H9 (cell line): ENCODE measurements at regions not wholly inside any gene's neighbourhood (a gene's known extent, or its start where the extent isn't known, plus 50 kb on each side); places are given as distances from the start of the nearest gene placed in this dataset.

ENCODE experiments used
- DNase-seq: peaks from one replicate; pipeline ENCODE4 v3.0.0-alpha.2; 2017
- H2AFZ ChIP-seq: one replicate; pipeline ENCODE4 v1.6.1; 2013; ENCODE audit warnings: mild to moderate bottlenecking, low read length, control low read depth, moderate library complexity
- H2AK5ac ChIP-seq: 2 replicates; pipeline ENCODE4 v1.6.1; 2013; ENCODE audit warnings: low read length, control low read depth, mixed read lengths; ENCODE audit not compliant: insufficient read length
- H2BK120ac ChIP-seq: one replicate; pipeline ENCODE4 v1.6.1; 2013; ENCODE audit warnings: low read depth, mild to moderate bottlenecking, low read length, control low read depth, inconsistent platforms; ENCODE audit not compliant: poor library complexity, severe bottlenecking
- H2BK12ac ChIP-seq: 2 replicates; pipeline ENCODE4 v1.6.1; 2013; ENCODE audit warnings: low read length, control low read depth, mixed read lengths, low read depth; ENCODE audit not compliant: insufficient read length
- H2BK15ac ChIP-seq: 2 replicates; pipeline ENCODE4 v1.6.1; 2013; ENCODE audit warnings: low read depth, low read length, control low read depth
- H2BK20ac ChIP-seq: one replicate; pipeline ENCODE4 v1.6.1; 2013; ENCODE audit warnings: low read depth, mild to moderate bottlenecking, low read length, control low read depth, inconsistent platforms; ENCODE audit not compliant: poor library complexity, severe bottlenecking
- H2BK5ac ChIP-seq: 2 replicates; pipeline ENCODE4 v1.6.1; 2013; ENCODE audit warnings: low read length, control low read depth, mixed read lengths; ENCODE audit not compliant: insufficient read length
- H3K14ac ChIP-seq: 2 replicates; pipeline ENCODE4 v1.6.1; 2013; ENCODE audit warnings: low read length, control low read depth; ENCODE audit not compliant: insufficient read depth
- H3K18ac ChIP-seq: 2 replicates; pipeline ENCODE4 v1.6.1; 2013; ENCODE audit warnings: low read depth, mild to moderate bottlenecking, mixed read lengths, low read length, control low read depth; ENCODE audit not compliant: insufficient read length
- H3K23ac ChIP-seq: 2 replicates; pipeline ENCODE4 v1.6.1; 2013; ENCODE audit warnings: low read length, control low read depth, mixed read lengths, low read depth; ENCODE audit not compliant: insufficient read length
- H3K23me2 ChIP-seq: 2 replicates; pipeline ENCODE4 v1.6.1; 2013; ENCODE audit warnings: low read depth, mild to moderate bottlenecking, mixed read lengths, low read length, control low read depth; ENCODE audit not compliant: insufficient read length, poor library complexity, severe bottlenecking
- H3K27ac ChIP-seq: 2 replicates; pipeline ENCODE4 v1.5.1; 2013; ENCODE audit warnings: low read length, control low read depth, mixed read lengths, low read depth; ENCODE audit not compliant: insufficient read length
- H3K27me3 ChIP-seq: 2 replicates; pipeline ENCODE4 v1.6.1; 2013; ENCODE audit warnings: low read length, control low read depth, inconsistent platforms; ENCODE audit not compliant: insufficient read depth
- H3K4ac ChIP-seq: 2 replicates; pipeline ENCODE4 v1.6.1; 2013; ENCODE audit warnings: low read depth, mild to moderate bottlenecking, control low read depth, inconsistent platforms, low read length, moderate library complexity
- H3K4me1 ChIP-seq: 2 replicates; pipeline ENCODE4 v1.6.1; 2013; ENCODE audit warnings: low read length, control low read depth, inconsistent platforms; ENCODE audit not compliant: insufficient read depth
- H3K4me2 ChIP-seq: 2 replicates; pipeline ENCODE4 v1.6.1; 2013; ENCODE audit warnings: low read length, control low read depth, mixed read lengths; ENCODE audit not compliant: insufficient read length, insufficient read depth
- H3K56ac ChIP-seq: 2 replicates; pipeline ENCODE4 v1.6.1; 2013; ENCODE audit warnings: low read depth, mild to moderate bottlenecking, mixed read lengths, low read length, control low read depth; ENCODE audit not compliant: insufficient read length
- H3K79me1 ChIP-seq: 2 replicates; pipeline ENCODE4 v1.6.1; 2013; ENCODE audit warnings: low read depth, mild to moderate bottlenecking, moderate library complexity, low read length, control low read depth, inconsistent platforms; ENCODE audit not compliant: insufficient read depth, poor library complexity, severe bottlenecking
- H3K79me2 ChIP-seq: 2 replicates; pipeline ENCODE4 v1.6.1; 2013; ENCODE audit warnings: low read length, control low read depth, inconsistent platforms; ENCODE audit not compliant: insufficient read depth
- H3K9ac ChIP-seq: 2 replicates; pipeline ENCODE4 v1.6.1; 2013; ENCODE audit warnings: low read length, control low read depth, mixed read lengths; ENCODE audit not compliant: insufficient read length; ENCODE audit errors: extremely low read depth
- H3K9me3 ChIP-seq: one replicate; pipeline ENCODE4 v1.6.1; 2013; ENCODE audit warnings: low read depth, low read length, inconsistent platforms; ENCODE audit not compliant: control insufficient read depth
- H3T11ph ChIP-seq: one replicate; pipeline ENCODE4 v1.6.1; 2013; ENCODE audit warnings: mild to moderate bottlenecking, low read length, control low read depth, inconsistent platforms
- H4K20me1 ChIP-seq: one replicate; pipeline ENCODE4 v1.6.1; 2013; ENCODE audit not compliant: control insufficient read depth, insufficient read length, insufficient read depth
- H4K5ac ChIP-seq: 2 replicates; pipeline ENCODE4 v1.6.1; 2013; ENCODE audit warnings: low read depth, mild to moderate bottlenecking, mixed read lengths, low read length, control low read depth; ENCODE audit not compliant: insufficient read length
- H4K8ac ChIP-seq: replicated peaks from 2 replicates; pipeline ENCODE4 v1.6.1; 2013; ENCODE audit warnings: low read length, control low read depth, mixed read lengths, low read depth; ENCODE audit not compliant: insufficient read length
- H4K91ac ChIP-seq: 2 replicates; pipeline ENCODE4 v1.6.1; 2013; ENCODE audit warnings: low read depth, mild to moderate bottlenecking, moderate library complexity, mixed read lengths, low read length, control low read depth; ENCODE audit not compliant: insufficient read length
- H3K27ac Mint-ChIP-seq, 3 experiments: 2 replicates in 2 of 3; 3 replicates in 1 of 3; pipeline ENCODE4 v1.8.0; 2020 to 2021; ENCODE audit warnings: mixed read lengths in 3 of 3, mild to moderate bottlenecking in 1 of 3, moderate library complexity in 1 of 3
- H3K27me3 Mint-ChIP-seq: 2 replicates; pipeline ENCODE4 v1.8.0; 2021; ENCODE audit warnings: low read depth, mild to moderate bottlenecking, moderate library complexity, mixed read lengths
- H3K36me3 Mint-ChIP-seq, 3 experiments: 2 replicates in 2 of 3; 3 replicates in 1 of 3; pipeline ENCODE4 v1.8.0; 2020 to 2021; ENCODE audit warnings: low read depth in 3 of 3, mixed read lengths in 3 of 3; ENCODE audit not compliant: insufficient read depth in 1 of 3
- H3K4me1 Mint-ChIP-seq, 2 experiments: 2 replicates each; pipeline ENCODE4 v1.8.0; 2020; ENCODE audit warnings: mixed read lengths in 2 of 2
- H3K4me3 Mint-ChIP-seq, 2 experiments: 2 replicates in 1 of 2; 3 replicates in 1 of 2; pipeline ENCODE4 v1.8.0; 2020 to 2021; ENCODE audit warnings: mild to moderate bottlenecking in 2 of 2, mixed read lengths in 2 of 2, moderate library complexity in 1 of 2
- H3K9me3 Mint-ChIP-seq, 2 experiments: 2 replicates in 1 of 2; 3 replicates in 1 of 2; pipeline ENCODE4 v1.8.0; 2020; ENCODE audit warnings: mild to moderate bottlenecking in 2 of 2, mixed read lengths in 2 of 2, moderate library complexity in 1 of 2
- WGBS: extraction: QIAGEN DNeasy Blood & Tissue Kit; methylation state at CpG from one replicate; pipeline ENCODE4 v1.1.7; 2013; ENCODE audit warnings: missing lambda C conversion rate, low lambda C conversion rate, mixed read lengths; ENCODE audit not compliant: insufficient read length; ENCODE audit errors: extremely low coverage; 5-methylcytosine and 5-hydroxymethylcytosine counted together
- TF ChIP-seq, protein P1 (sequence below): fragments of 200-600 bp; sonication (generic); conservative IDR thresholded peaks from 3 replicates; pipeline ENCODE4 v1.8.0; 2021; ENCODE audit warnings: antibody characterized with exemption, mild to moderate bottlenecking

DNA sequence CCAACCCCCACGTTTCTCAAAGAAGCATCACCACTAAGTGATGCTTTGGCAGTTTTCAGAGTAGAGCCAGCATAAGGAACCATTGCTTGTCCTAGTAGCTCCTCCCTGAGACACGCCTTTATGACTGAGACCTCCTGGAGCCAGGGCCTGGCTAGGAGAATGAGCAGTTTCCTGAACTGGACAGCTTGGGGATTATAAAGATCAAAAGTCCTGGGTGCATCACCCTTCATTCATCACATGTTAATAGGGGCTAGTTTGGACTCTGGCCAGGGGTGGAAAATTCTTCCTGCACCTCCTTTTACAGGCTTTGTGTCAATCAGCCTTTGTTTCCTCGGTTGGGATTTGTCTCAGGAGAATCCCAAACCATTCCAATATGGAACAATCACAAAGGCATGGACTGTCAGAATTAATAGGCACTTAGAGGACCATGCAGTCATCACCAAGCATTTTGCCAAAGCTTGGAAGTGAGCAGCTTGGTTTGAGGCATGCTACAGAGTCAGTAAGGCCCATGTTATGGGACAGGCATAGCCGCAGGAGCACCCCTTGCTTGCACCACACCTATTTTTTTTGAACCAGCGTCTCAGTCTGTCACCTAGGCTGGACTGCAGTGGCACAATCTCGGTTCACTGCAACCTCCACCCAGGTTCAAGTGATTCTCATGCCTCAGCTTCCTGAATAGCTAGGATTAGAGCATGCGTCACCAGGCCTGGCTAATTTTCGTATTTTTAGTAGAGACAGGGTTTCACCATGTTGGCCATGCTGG is 64.9 kb upstream of the TGM3 start:
- Histone ChIP-seq H2BK5ac (no peak overlapping the region), H3K79me2 (no peaks in the 10 kb centered on the region), H3K4me2 (no peak overlapping the region), H3K18ac (no peak overlapping the region), H2BK15ac (no peak overlapping the region), H4K5ac (no peak overlapping the region), H4K91ac (no peak overlapping the region), H4K8ac (no peak overlapping the region), H3K14ac (no peak overlapping the region), H3K23ac (no peak overlapping the region), H3K23me2 (no peaks in the 10 kb centered on the region), H2AK5ac (no peak overlapping the region), H2BK12ac (no peak overlapping the region), H3K4me1 (peaks cover 4% of the 10 kb centered on the region), H3K9me3 (no peaks in the 10 kb centered on the region), H2BK20ac (no peak overlapping the region), H2BK120ac (no peak overlapping the region), H2AFZ (no peak overlapping the region), H3K56ac (no peak overlapping the region), H3K27me3 (no peaks in the 10 kb centered on the region), H3K4ac (no peak overlapping the region), H3K27ac (no peak overlapping the region), H3T11ph (no peak overlapping the region), H3K9ac (no peak overlapping the region), H4K20me1 (no peaks in the 10 kb centered on the region), H3K79me1 (no peaks in the 10 kb centered on the region)
- Mint-ChIP-seq H3K4me3 (no peak overlapping the region), H3K9me3 (no peaks in the 10 kb centered on the region), H3K4me1 (peaks cover 17% of the 10 kb centered on the region in 2 experiments), H3K36me3 (no peaks in the 10 kb centered on the region), H3K27me3 (no peaks in the 10 kb centered on the region), H3K27ac (no peak overlapping the region; a peak in 1 of 7 replicates)
- no CpG with 5 or more reads among the region's 8 CpGs for WGBS
- TF ChIP-seq, protein P1, sequence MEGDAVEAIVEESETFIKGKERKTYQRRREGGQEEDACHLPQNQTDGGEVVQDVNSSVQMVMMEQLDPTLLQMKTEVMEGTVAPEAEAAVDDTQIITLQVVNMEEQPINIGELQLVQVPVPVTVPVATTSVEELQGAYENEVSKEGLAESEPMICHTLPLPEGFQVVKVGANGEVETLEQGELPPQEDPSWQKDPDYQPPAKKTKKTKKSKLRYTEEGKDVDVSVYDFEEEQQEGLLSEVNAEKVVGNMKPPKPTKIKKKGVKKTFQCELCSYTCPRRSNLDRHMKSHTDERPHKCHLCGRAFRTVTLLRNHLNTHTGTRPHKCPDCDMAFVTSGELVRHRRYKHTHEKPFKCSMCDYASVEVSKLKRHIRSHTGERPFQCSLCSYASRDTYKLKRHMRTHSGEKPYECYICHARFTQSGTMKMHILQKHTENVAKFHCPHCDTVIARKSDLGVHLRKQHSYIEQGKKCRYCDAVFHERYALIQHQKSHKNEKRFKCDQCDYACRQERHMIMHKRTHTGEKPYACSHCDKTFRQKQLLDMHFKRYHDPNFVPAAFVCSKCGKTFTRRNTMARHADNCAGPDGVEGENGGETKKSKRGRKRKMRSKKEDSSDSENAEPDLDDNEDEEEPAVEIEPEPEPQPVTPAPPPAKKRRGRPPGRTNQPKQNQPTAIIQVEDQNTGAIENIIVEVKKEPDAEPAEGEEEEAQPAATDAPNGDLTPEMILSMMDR = no peak
- DNase-seq = no peak
